HCT116 (cell line): ENCODE measurements at regions not wholly inside any gene's neighbourhood (a gene's known extent, or its start where the extent isn't known, plus 50 kb on each side); places are given as distances from the start of the nearest gene placed in this dataset.

Experiments
- ATAC-seq: fragments of 200-7000 bp; cut with Tn5 transposase; 2 replicates; pipeline ENCODE4 v1.9.1; 2020; ENCODE audit warnings: mild to moderate bottlenecking, moderate library complexity
- BruUV-seq: library from RNA; stranded (reverse); fragments of 400-500 nt; replicated peaks from 2 replicates; lab custom pipeline; 2021; lab: Mats Ljungman, UMichigan
- CTCF ChIA-PET: fragments of 300-600 bp; sonication (Branson Sonifier 250); formaldehyde crosslinking; loops from one replicate; lab custom pipeline; 2021; ENCODE audit warnings: antibody characterized with exemption; lab: Charles Lee
- POLR2A ChIA-PET: fragments of 300-600, 350-600 bp; sonication (Branson Sonifier 250); formaldehyde crosslinking; loops from one replicate; lab custom pipeline; 2021; ENCODE audit warnings: antibody characterized with exemption; lab: Charles Lee
- RAD21 ChIA-PET, 2 experiments: fragments of 300-600 bp; sonication (Branson Sonifier 250); formaldehyde crosslinking; loops; one replicate each; lab custom pipeline; 2023; ENCODE audit warnings: low total read pairs in 2 of 2; ENCODE audit not compliant: uncharacterized antibody in 2 of 2, unreplicated experiment in 2 of 2, low non-redundant PET in 1 of 2; lab: Charles Lee
- DNase-seq: peaks from one replicate; pipeline ENCODE4 v3.0.0-alpha.2; 2010; ENCODE audit warnings: low read depth, low spot score
- H2AFZ ChIP-seq: fragments of 200-600 bp; shearing (Covaris generic), sonication (generic); 2 replicates; pipeline ENCODE4 v1.6.1; 2017; ENCODE audit warnings: low read depth, mixed run types, mixed read lengths, antibody characterized with exemption, low read length; ENCODE audit not compliant: poor library complexity, severe bottlenecking
- H3K27ac ChIP-seq: 2 replicates; pipeline ENCODE4 v1.5.1; 2012; ENCODE audit warnings: low read depth, low read length
- H3K27me3 ChIP-seq: fragments of 200-600 bp; sonication (generic); 2 replicates; pipeline ENCODE4 v1.6.1; 2016; ENCODE audit warnings: mixed run types, low read length, mixed read lengths; ENCODE audit not compliant: insufficient read depth
- H3K36me3 ChIP-seq, 2 experiments: fragments of 200-500 bp in 1 of 2; fragments of 200-600 bp in 1 of 2; sonication (Bioruptor generic) in 1 of 2; sonication (generic) in 1 of 2; 2 replicates each; pipeline versions ENCODE4 v1.5.1 to v1.6.1; 2014 to 2016; ENCODE audit warnings: low read length in 2 of 2, inconsistent platforms in 1 of 2, mixed read lengths in 1 of 2, mixed run types in 1 of 2; ENCODE audit not compliant: insufficient read depth in 2 of 2, control insufficient read depth in 1 of 2
- H3K4me1 ChIP-seq, 2 experiments: fragments of 200-600 bp in 1 of 2; sonication (generic) in 1 of 2; 2 replicates each; pipeline versions ENCODE4 v1.5.1 to v1.6.1; 2012 to 2017; ENCODE audit warnings: low read length in 2 of 2, inconsistent platforms in 1 of 2, mild to moderate bottlenecking in 1 of 2, mixed read lengths in 1 of 2, mixed run types in 1 of 2, moderate library complexity in 1 of 2; ENCODE audit not compliant: insufficient read depth in 2 of 2, control insufficient read depth in 1 of 2
- H3K4me2 ChIP-seq: fragments of 200-600 bp; sonication (generic); 2 replicates; pipeline ENCODE4 v1.6.1; 2017; ENCODE audit warnings: mixed run types, low read length, mixed read lengths
- H3K4me3 ChIP-seq, 2 experiments: fragments of 200-600 bp in 1 of 2; sonication (generic) in 1 of 2; replicated peaks in 1 of 2; 2 replicates each; pipeline ENCODE4 v1.5.1; 2011 to 2016; ENCODE audit warnings: low read length in 2 of 2, control low read depth in 1 of 2, low read depth in 1 of 2, mild to moderate bottlenecking in 1 of 2, mixed read lengths in 1 of 2, mixed run types in 1 of 2
- H3K79me2 ChIP-seq: fragments of 200-600 bp; sonication (generic); 2 replicates; pipeline ENCODE4 v1.6.1; 2017; ENCODE audit warnings: mild to moderate bottlenecking, mixed run types, low read length, moderate library complexity, mixed read lengths; ENCODE audit not compliant: insufficient read depth
- H3K9ac ChIP-seq: fragments of 200-600 bp; sonication (generic); 2 replicates; pipeline ENCODE4 v1.6.1; 2016; ENCODE audit warnings: low read length, mixed read lengths
- H3K9me2 ChIP-seq: fragments of 200-600 bp; sonication (generic), shearing (Covaris generic); 2 replicates; pipeline ENCODE4 v1.6.1; 2017; ENCODE audit warnings: mixed run types, mild to moderate bottlenecking, moderate library complexity; ENCODE audit not compliant: insufficient read depth
- H3K9me3 ChIP-seq, 2 experiments: fragments of 200-500 bp in 1 of 2; fragments of 200-600 bp in 1 of 2; sonication (Bioruptor generic) in 1 of 2; sonication (generic) in 1 of 2; 2 replicates each; pipeline ENCODE4 v1.6.1; 2014 to 2017; ENCODE audit warnings: low read length in 2 of 2, mixed read lengths in 2 of 2, inconsistent platforms in 1 of 2, low read depth in 1 of 2, mild to moderate bottlenecking in 1 of 2, mixed run types in 1 of 2, moderate library complexity in 1 of 2; ENCODE audit not compliant: control insufficient read depth in 1 of 2, insufficient read depth in 1 of 2
- H4K20me1 ChIP-seq: fragments of 200-600 bp; sonication (generic), shearing (Covaris generic); 2 replicates; pipeline ENCODE4 v1.6.1; 2017; ENCODE audit warnings: mixed run types, mild to moderate bottlenecking, moderate library complexity; ENCODE audit not compliant: insufficient read depth
- EZH2phosphoT487 ChIP-seq: fragments of 200-600 bp; IDR thresholded peaks from 2 replicates; pipeline ENCODE4 v1.6.1; 2018; ENCODE audit warnings: antibody characterized with exemption, borderline replicate concordance
- POLR2A ChIP-seq: IDR thresholded peaks from 2 replicates; pipeline ENCODE4 v1.7.0; 2011; ENCODE audit warnings: borderline replicate concordance; ENCODE audit not compliant: insufficient read depth, insufficient read length; ENCODE audit errors: extremely low read depth
- TCF7L2 ChIP-seq: IDR thresholded peaks from 2 replicates; pipeline ENCODE4 v1.7.0; 2011; ENCODE audit warnings: borderline replicate concordance, inconsistent platforms; ENCODE audit not compliant: insufficient read depth, insufficient read length; ENCODE audit errors: extremely low read depth
- YY1 ChIP-seq: IDR thresholded peaks from 2 replicates; pipeline ENCODE4 v1.6.1; 2011; ENCODE audit warnings: low read length, low read depth, moderate library complexity, mild to moderate bottlenecking; ENCODE audit not compliant: insufficient replicate concordance; ENCODE audit errors: extremely low read depth
- ZNF274 ChIP-seq: fragments of 200-500 bp; sonication (Bioruptor generic); IDR thresholded peaks from 2 replicates; pipeline ENCODE4 v1.6.1; 2014; ENCODE audit warnings: mild to moderate bottlenecking, low read depth, low read length, inconsistent platforms
- intact Hi-C: fragments of 100-400 bp; cut with micrococcal nuclease; formaldehyde crosslinking; loops from 2 replicates; pipeline ENCODE4 v1.10.0; 2022

DNA sequence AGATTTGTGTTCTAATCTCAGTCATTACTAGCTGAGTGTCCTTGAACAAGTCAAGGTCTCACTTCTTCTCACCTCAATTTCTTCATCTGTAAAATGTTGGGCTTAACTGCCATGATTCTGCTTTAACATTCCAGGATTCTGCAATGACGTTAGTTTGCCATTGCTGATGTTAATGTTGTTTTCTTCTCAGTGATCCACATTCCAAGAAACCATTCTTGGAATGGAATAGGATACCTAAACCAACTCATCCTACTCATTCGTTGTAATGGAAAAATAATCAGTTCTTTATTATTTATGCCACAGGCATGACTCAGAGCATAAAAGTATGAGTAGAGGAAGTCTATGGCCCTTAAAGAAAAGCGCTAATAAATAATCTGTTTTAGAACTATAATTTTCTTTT lies 140.2 kb upstream of the ETAA1 start:
- Histone ChIP-seq H3K9ac (no peak overlapping the region), H2AFZ (no peak overlapping the region), H4K20me1 (no peaks in the 10 kb centered on the region), H3K27ac (no peak overlapping the region), H3K9me2 (no peaks in the 10 kb centered on the region), H3K79me2 (no peaks in the 10 kb centered on the region), H3K36me3 (no peaks in the 10 kb centered on the region), H3K4me3 (no peak overlapping the region), H3K4me2 (no peak overlapping the region), H3K9me3 (no peaks in the 10 kb centered on the region), H3K4me1 (no peaks in the 10 kb centered on the region), H3K27me3 (no peaks in the 10 kb centered on the region; the same call in 1 of the 2 replicates)
- DNase-seq: no peak
- no peak for ATAC-seq
- BruUV-seq: no TSS peak
- no peak for TF ChIP-seq ZNF274
- TF ChIP-seq TCF7L2: no peak
- TF ChIP-seq EZH2phosphoT487: no peak
- intact Hi-C loops: no loop called here
- ChIA-PET POLR2A (no interaction called here), RAD21 (no interaction called here), CTCF (no interaction called here)

DNA sequence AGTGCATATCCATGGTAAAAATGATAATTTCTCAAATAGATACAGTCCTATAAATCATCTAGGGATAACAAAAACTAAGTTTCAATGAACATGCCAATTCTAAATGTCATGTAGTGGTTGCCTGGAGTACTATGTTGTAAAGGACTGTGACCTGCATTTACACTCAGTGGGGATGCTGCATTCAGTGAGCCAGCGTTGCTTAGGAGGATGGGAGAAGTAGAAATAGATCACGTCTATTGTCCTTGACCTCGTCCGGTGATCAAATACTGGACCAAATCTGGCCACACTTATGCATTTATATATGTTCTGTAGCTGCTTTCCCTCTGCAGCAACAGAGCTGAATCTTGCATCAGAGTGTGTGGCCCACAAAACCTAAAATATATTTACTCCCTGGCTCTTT lies 139.0 kb upstream of the ETAA1 start:
- ChIA-PET POLR2A (no interaction called here), RAD21 (no interaction called here), CTCF (no interaction called here)
- Histone ChIP-seq H3K9me2 (no peaks in the 10 kb centered on the region), H2AFZ (no peak overlapping the region), H3K27ac (no peak overlapping the region), H3K9me3 (no peaks in the 10 kb centered on the region), H3K27me3 (no peaks in the 10 kb centered on the region; the same call in 1 of the 2 replicates), H3K36me3 (no peaks in the 10 kb centered on the region), H3K9ac (no peak overlapping the region), H3K4me1 (no peaks in the 10 kb centered on the region), H3K4me3 (no peak overlapping the region), H3K4me2 (no peak overlapping the region), H4K20me1 (no peaks in the 10 kb centered on the region), H3K79me2 (no peaks in the 10 kb centered on the region)
- no peak for ATAC-seq
- DNase-seq: no peak
- intact Hi-C loops: no loop called here
- TF ChIP-seq POLR2A: no peak
- TF ChIP-seq YY1: no peak
- no TSS peak for BruUV-seq
